HCT116 (cell line): ENCODE measurements at regions not wholly inside any gene's neighbourhood (a gene's known extent, or its start where the extent isn't known, plus 50 kb on each side); places are given as distances from the start of the nearest gene placed in this dataset.

ENCODE experiments used
- ATAC-seq: fragments of 200-7000 bp; cut with Tn5 transposase; 2 replicates; pipeline ENCODE4 v1.9.1; 2020; ENCODE audit warnings: mild to moderate bottlenecking, moderate library complexity
- BruUV-seq: library from RNA; stranded (reverse); fragments of 400-500 nt; replicated peaks from 2 replicates; lab custom pipeline; 2021; lab: Mats Ljungman, UMichigan
- CTCF ChIA-PET: fragments of 300-600 bp; sonication (Branson Sonifier 250); formaldehyde crosslinking; loops from one replicate; lab custom pipeline; 2021; ENCODE audit warnings: antibody characterized with exemption; lab: Charles Lee
- POLR2A ChIA-PET: fragments of 300-600, 350-600 bp; sonication (Branson Sonifier 250); formaldehyde crosslinking; loops from one replicate; lab custom pipeline; 2021; ENCODE audit warnings: antibody characterized with exemption; lab: Charles Lee
- RAD21 ChIA-PET, 2 experiments: fragments of 300-600 bp; sonication (Branson Sonifier 250); formaldehyde crosslinking; loops; one replicate each; lab custom pipeline; 2023; ENCODE audit warnings: low total read pairs in 2 of 2; ENCODE audit not compliant: uncharacterized antibody in 2 of 2, unreplicated experiment in 2 of 2, low non-redundant PET in 1 of 2; lab: Charles Lee
- DNase-seq: peaks from one replicate; pipeline ENCODE4 v3.0.0-alpha.2; 2010; ENCODE audit warnings: low read depth, low spot score
- H2AFZ ChIP-seq: fragments of 200-600 bp; shearing (Covaris generic), sonication (generic); 2 replicates; pipeline ENCODE4 v1.6.1; 2017; ENCODE audit warnings: low read depth, mixed run types, mixed read lengths, antibody characterized with exemption, low read length; ENCODE audit not compliant: poor library complexity, severe bottlenecking
- H3K27ac ChIP-seq: 2 replicates; pipeline ENCODE4 v1.5.1; 2012; ENCODE audit warnings: low read depth, low read length
- H3K27me3 ChIP-seq: fragments of 200-600 bp; sonication (generic); 2 replicates; pipeline ENCODE4 v1.6.1; 2016; ENCODE audit warnings: mixed run types, low read length, mixed read lengths; ENCODE audit not compliant: insufficient read depth
- H3K36me3 ChIP-seq, 2 experiments: fragments of 200-500 bp in 1 of 2; fragments of 200-600 bp in 1 of 2; sonication (Bioruptor generic) in 1 of 2; sonication (generic) in 1 of 2; 2 replicates each; pipeline versions ENCODE4 v1.5.1 to v1.6.1; 2014 to 2016; ENCODE audit warnings: low read length in 2 of 2, inconsistent platforms in 1 of 2, mixed read lengths in 1 of 2, mixed run types in 1 of 2; ENCODE audit not compliant: insufficient read depth in 2 of 2, control insufficient read depth in 1 of 2
- H3K4me1 ChIP-seq, 2 experiments: fragments of 200-600 bp in 1 of 2; sonication (generic) in 1 of 2; 2 replicates each; pipeline versions ENCODE4 v1.5.1 to v1.6.1; 2012 to 2017; ENCODE audit warnings: low read length in 2 of 2, inconsistent platforms in 1 of 2, mild to moderate bottlenecking in 1 of 2, mixed read lengths in 1 of 2, mixed run types in 1 of 2, moderate library complexity in 1 of 2; ENCODE audit not compliant: insufficient read depth in 2 of 2, control insufficient read depth in 1 of 2
- H3K4me2 ChIP-seq: fragments of 200-600 bp; sonication (generic); 2 replicates; pipeline ENCODE4 v1.6.1; 2017; ENCODE audit warnings: mixed run types, low read length, mixed read lengths
- H3K4me3 ChIP-seq, 2 experiments: fragments of 200-600 bp in 1 of 2; sonication (generic) in 1 of 2; replicated peaks in 1 of 2; 2 replicates each; pipeline ENCODE4 v1.5.1; 2011 to 2016; ENCODE audit warnings: low read length in 2 of 2, control low read depth in 1 of 2, low read depth in 1 of 2, mild to moderate bottlenecking in 1 of 2, mixed read lengths in 1 of 2, mixed run types in 1 of 2
- H3K79me2 ChIP-seq: fragments of 200-600 bp; sonication (generic); 2 replicates; pipeline ENCODE4 v1.6.1; 2017; ENCODE audit warnings: mild to moderate bottlenecking, mixed run types, low read length, moderate library complexity, mixed read lengths; ENCODE audit not compliant: insufficient read depth
- H3K9ac ChIP-seq: fragments of 200-600 bp; sonication (generic); 2 replicates; pipeline ENCODE4 v1.6.1; 2016; ENCODE audit warnings: low read length, mixed read lengths
- H3K9me2 ChIP-seq: fragments of 200-600 bp; sonication (generic), shearing (Covaris generic); 2 replicates; pipeline ENCODE4 v1.6.1; 2017; ENCODE audit warnings: mixed run types, mild to moderate bottlenecking, moderate library complexity; ENCODE audit not compliant: insufficient read depth
- H3K9me3 ChIP-seq, 2 experiments: fragments of 200-500 bp in 1 of 2; fragments of 200-600 bp in 1 of 2; sonication (Bioruptor generic) in 1 of 2; sonication (generic) in 1 of 2; 2 replicates each; pipeline ENCODE4 v1.6.1; 2014 to 2017; ENCODE audit warnings: low read length in 2 of 2, mixed read lengths in 2 of 2, inconsistent platforms in 1 of 2, low read depth in 1 of 2, mild to moderate bottlenecking in 1 of 2, mixed run types in 1 of 2, moderate library complexity in 1 of 2; ENCODE audit not compliant: control insufficient read depth in 1 of 2, insufficient read depth in 1 of 2
- H4K20me1 ChIP-seq: fragments of 200-600 bp; sonication (generic), shearing (Covaris generic); 2 replicates; pipeline ENCODE4 v1.6.1; 2017; ENCODE audit warnings: mixed run types, mild to moderate bottlenecking, moderate library complexity; ENCODE audit not compliant: insufficient read depth
- CBX3 ChIP-seq: IDR thresholded peaks from 2 replicates; pipeline ENCODE4 v1.6.1; 2012; ENCODE audit warnings: low read depth
- CEBPB ChIP-seq: IDR thresholded peaks from 2 replicates; pipeline ENCODE4 v1.6.1; 2012; ENCODE audit warnings: low read depth
- CTCF ChIP-seq, 3 experiments: fragments of 200-600 bp in 1 of 3; sonication (generic) in 1 of 3; IDR thresholded peaks in 2 of 3; conservative IDR thresholded peaks in 1 of 3; 2 replicates each; pipeline ENCODE4 v1.5.1; 2012 to 2017; ENCODE audit warnings: low read depth in 2 of 3, low read length in 2 of 3, antibody characterized with exemption in 1 of 3, borderline replicate concordance in 1 of 3, control low read depth in 1 of 3, mild to moderate bottlenecking in 1 of 3, mixed read lengths in 1 of 3, mixed run types in 1 of 3, moderate library complexity in 1 of 3; ENCODE audit not compliant: insufficient read depth in 1 of 3
- EGR1 ChIP-seq: IDR thresholded peaks from 2 replicates; pipeline ENCODE4 v1.6.1; 2012; ENCODE audit warnings: low read depth
- ELF1 ChIP-seq: IDR thresholded peaks from 2 replicates; pipeline ENCODE4 v1.6.1; 2012; ENCODE audit warnings: low read depth, borderline replicate concordance
- EZH2 ChIP-seq: fragments of 200-600 bp; sonication (generic); IDR thresholded peaks from 2 replicates; pipeline ENCODE4 v1.6.1; 2017; ENCODE audit warnings: antibody characterized with exemption, mixed run types
- EZH2phosphoT487 ChIP-seq: fragments of 200-600 bp; IDR thresholded peaks from 2 replicates; pipeline ENCODE4 v1.6.1; 2018; ENCODE audit warnings: antibody characterized with exemption, borderline replicate concordance
- JUND ChIP-seq: IDR thresholded peaks from 2 replicates; pipeline ENCODE4 v1.6.1; 2012
- POLR2A ChIP-seq: IDR thresholded peaks from 2 replicates; pipeline ENCODE4 v1.7.0; 2011; ENCODE audit warnings: borderline replicate concordance; ENCODE audit not compliant: insufficient read depth, insufficient read length; ENCODE audit errors: extremely low read depth
- POLR2AphosphoS5 ChIP-seq: IDR thresholded peaks from 2 replicates; pipeline ENCODE4 v1.6.1; 2011; ENCODE audit warnings: mild to moderate bottlenecking, low read depth, low read length, moderate library complexity
- RAD21 ChIP-seq: IDR thresholded peaks from 2 replicates; pipeline ENCODE4 v1.6.1; 2012; ENCODE audit warnings: low read depth, mild to moderate bottlenecking
- REST ChIP-seq: IDR thresholded peaks from 2 replicates; pipeline ENCODE4 v1.6.1; 2012; ENCODE audit warnings: low read depth
- SIN3A ChIP-seq: IDR thresholded peaks from 2 replicates; pipeline ENCODE4 v1.6.1; 2012; ENCODE audit warnings: low read depth
- TCF7L2 ChIP-seq: IDR thresholded peaks from 2 replicates; pipeline ENCODE4 v1.7.0; 2011; ENCODE audit warnings: borderline replicate concordance, inconsistent platforms; ENCODE audit not compliant: insufficient read depth, insufficient read length; ENCODE audit errors: extremely low read depth
- YY1 ChIP-seq: IDR thresholded peaks from 2 replicates; pipeline ENCODE4 v1.6.1; 2011; ENCODE audit warnings: low read length, low read depth, moderate library complexity, mild to moderate bottlenecking; ENCODE audit not compliant: insufficient replicate concordance; ENCODE audit errors: extremely low read depth
- ZBTB33 ChIP-seq: IDR thresholded peaks from 2 replicates; pipeline ENCODE4 v1.6.1; 2011; ENCODE audit warnings: mild to moderate bottlenecking, low read length, moderate library complexity; ENCODE audit not compliant: insufficient replicate concordance; ENCODE audit errors: extremely low read depth
- ZNF274 ChIP-seq: fragments of 200-500 bp; sonication (Bioruptor generic); IDR thresholded peaks from 2 replicates; pipeline ENCODE4 v1.6.1; 2014; ENCODE audit warnings: mild to moderate bottlenecking, low read depth, low read length, inconsistent platforms
- intact Hi-C: fragments of 100-400 bp; cut with micrococcal nuclease; formaldehyde crosslinking; loops from 2 replicates; pipeline ENCODE4 v1.10.0; 2022

GRCh38 chr18:25005541-25006403 lies 346.2 kb downstream of the ZNF521 start:
- H3K4me1 ChIP-seq = no peaks in the 10 kb centered on the region
- no peaks in the 10 kb centered on the region for H3K36me3 ChIP-seq
- no peak for DNase-seq
- no peaks in the 10 kb centered on the region for H3K9me2 ChIP-seq
- H3K4me3 ChIP-seq = no peak overlapping the region
- H4K20me1 ChIP-seq = no peaks in the 10 kb centered on the region
- CTCF ChIA-PET = no interaction called here
- RAD21 ChIA-PET = no interaction called here
- POLR2A ChIA-PET = no interaction called here
- intact Hi-C loops = no loop called here
- H3K79me2 ChIP-seq = no peaks in the 10 kb centered on the region
- no peak for ATAC-seq
- no peak for TF ChIP-seq EZH2
- TF ChIP-seq SIN3A = no peak
- TF ChIP-seq ELF1 = no peak
- TF ChIP-seq RAD21 = no peak
- TF ChIP-seq EGR1 = no peak
- TF ChIP-seq ZBTB33 = no peak
- TF ChIP-seq ZNF274 = no peak
- no peak for TF ChIP-seq POLR2A
- TF ChIP-seq REST = no peak
- no peak for TF ChIP-seq YY1
- no peak for TF ChIP-seq EZH2phosphoT487
- no peak for TF ChIP-seq JUND
- TF ChIP-seq TCF7L2 = no peak
- no peak for TF ChIP-seq CTCF (IDR thresholded peaks at IDR 0.05 in 2 of 3, conservative IDR thresholded peaks at IDR 0.05 in 1 of 3; ENCODE audit: borderline replicate concordance in 1 of 3, insufficient read depth in 1 of 3, low read depth in 2 of 3, low read length in 2 of 3)
- no peak for TF ChIP-seq CEBPB
- no peak for TF ChIP-seq CBX3
- no peak for TF ChIP-seq POLR2AphosphoS5
- H3K9me3 ChIP-seq = no peaks in the 10 kb centered on the region
- H2AFZ ChIP-seq = no peak overlapping the region
- no peaks in the 10 kb centered on the region; the same call in 1 of the 2 replicates for H3K27me3 ChIP-seq
- no peak overlapping the region for H3K4me2 ChIP-seq
- no peak overlapping the region for H3K9ac ChIP-seq
- BruUV-seq = no TSS peak
- H3K27ac ChIP-seq = no peak overlapping the region
